NCI-H1048 (cell line): ENCODE measurements at regions not wholly inside any gene's neighbourhood (a gene's known extent, or its start where the extent isn't known, plus 50 kb on each side); places are given as distances from the start of the nearest gene placed in this dataset.

Experiments used
- DNase-seq: peaks from one replicate; lab custom pipeline; 2025; lab: John Stamatoyannopoulos, UW

GRCh38 chr9:79208791-79209396 lies 362.9 kb upstream of the TLE4 start:
- DNase-seq = no peak

GRCh38 chr9:79210541-79211243 lies 361.1 kb upstream of the TLE4 start:
- DNase-seq = no peak

DNA sequence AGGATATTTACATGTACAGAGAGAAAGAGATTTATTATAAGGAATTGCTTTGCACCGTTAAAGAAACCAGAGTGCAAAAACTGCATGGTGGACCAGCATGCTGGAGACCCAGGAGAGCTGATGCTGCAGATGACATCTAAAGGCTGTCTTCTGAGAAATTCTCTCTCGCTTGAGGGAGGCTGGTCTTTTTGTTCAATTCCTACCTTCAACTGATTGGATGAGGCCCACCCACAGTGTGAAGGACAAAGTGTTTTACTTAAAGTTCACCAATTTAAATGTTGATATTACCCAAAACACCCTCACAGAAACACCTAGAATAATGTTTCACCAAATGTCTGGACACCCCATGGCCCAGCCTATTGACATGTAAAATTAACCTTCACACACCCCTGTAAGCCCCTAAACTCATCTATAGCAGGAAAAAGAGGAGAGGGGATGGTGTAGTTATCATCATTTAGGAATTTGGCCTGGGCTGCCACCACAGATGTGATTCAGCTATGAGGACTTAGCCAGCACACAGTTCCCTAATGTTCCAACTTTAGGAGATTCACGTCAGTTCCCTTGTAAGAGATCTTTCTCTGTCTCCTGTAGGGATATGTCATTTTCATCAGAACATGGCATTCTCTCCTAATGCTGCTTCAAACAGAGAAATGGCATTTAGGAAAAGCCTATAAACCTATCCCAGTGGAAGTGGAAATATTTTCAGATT lies 358.2 kb upstream of the TLE4 start:
- no peak for DNase-seq

DNA sequence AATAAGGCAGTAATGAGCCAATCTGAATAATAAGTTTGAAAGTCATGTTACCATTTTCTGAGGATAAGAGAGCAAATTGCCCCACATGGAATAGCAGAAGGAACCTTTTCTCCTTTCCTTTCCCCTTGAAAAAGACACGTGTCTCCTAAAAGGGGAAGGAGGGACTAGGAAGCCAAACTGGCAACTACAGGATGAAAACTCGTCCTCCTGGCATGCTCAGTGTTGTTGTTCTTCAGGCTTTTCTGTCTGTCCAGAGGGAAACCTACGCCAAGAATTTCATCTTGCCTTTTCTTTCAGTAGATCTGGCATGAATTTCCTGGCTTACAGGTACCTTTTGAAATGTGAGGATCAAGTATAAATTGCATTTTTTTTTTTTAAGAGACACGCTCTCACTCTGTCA lies 355.9 kb upstream of the TLE4 start:
- no peak for DNase-seq

DNA sequence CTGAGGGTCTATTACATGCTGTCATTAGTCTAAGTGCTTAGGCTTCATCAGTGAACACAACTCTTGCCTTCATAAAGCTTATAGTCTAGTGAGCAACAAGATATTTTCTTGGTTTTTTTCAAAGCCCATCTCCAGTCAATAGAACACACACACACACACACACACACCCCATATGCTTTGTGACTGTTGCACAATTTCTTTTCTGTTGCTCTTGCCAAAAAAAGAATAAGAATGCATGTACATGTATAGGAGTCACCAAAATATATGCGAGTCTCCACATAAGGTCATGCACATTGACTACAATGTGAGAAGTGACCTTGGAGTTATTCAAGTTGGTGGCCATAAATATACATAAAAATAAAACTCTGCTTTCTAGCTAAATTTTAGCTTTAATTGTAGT lies 351.5 kb upstream of the TLE4 start:
- no peak for DNase-seq

- DNase-seq = no peak
Measured at GRCh38 chr9:79220666-79221065, 351.1 kb upstream of the TLE4 start.

- DNase-seq = no peak
Measured at GRCh38 chr9:79221084-79221483, 350.7 kb upstream of the TLE4 start.

- no peak for DNase-seq
Measured at GRCh38 chr9:79222483-79222882, 349.3 kb upstream of the TLE4 start.

DNA sequence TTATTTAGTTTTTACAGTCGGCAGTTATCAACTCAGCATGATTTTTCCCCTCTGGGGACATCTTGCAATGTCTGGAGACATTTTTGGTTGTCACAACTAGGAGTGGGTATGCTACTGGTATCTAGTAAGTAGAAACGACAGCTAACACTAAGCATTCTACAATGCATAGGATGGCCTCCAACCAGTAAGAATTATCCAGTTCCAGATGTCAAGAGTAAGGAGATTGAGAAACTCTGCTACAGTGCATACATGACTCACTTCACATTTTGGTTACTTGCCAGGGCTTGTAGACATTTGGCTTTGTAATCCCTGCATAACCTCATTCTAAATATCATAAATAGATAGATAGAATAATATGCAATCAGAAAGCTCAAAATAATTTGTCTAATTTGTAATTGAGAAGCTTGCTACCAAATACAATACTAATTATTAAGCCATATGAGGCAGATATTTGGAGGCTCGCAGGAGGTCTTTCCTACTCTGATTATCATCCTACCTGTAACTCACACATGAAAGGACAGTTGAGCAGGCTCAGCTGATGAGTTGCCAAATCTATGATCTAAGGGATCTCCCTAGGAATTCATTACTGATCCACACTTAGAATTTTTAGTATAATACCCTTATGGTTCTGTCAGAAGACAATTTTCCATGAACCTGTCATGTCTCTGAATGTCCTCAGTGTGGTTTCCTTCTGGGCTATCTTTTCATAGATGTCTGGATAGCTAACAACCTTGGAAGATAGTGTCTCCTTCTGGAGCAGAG lies 346.9 kb upstream of the TLE4 start:
- no peak for DNase-seq

GRCh38 chr9:79233542-79233941 lies 338.2 kb upstream of the TLE4 start:
- DNase-seq = no peak

GRCh38 chr9:79236466-79236865 lies 335.3 kb upstream of the TLE4 start:
- no peak for DNase-seq

GRCh38 chr9:79237861-79238260 lies 333.9 kb upstream of the TLE4 start:
- no peak for DNase-seq

- no peak for DNase-seq
Measured at GRCh38 chr9:79240774-79241173, 331.0 kb upstream of the TLE4 start.

DNA sequence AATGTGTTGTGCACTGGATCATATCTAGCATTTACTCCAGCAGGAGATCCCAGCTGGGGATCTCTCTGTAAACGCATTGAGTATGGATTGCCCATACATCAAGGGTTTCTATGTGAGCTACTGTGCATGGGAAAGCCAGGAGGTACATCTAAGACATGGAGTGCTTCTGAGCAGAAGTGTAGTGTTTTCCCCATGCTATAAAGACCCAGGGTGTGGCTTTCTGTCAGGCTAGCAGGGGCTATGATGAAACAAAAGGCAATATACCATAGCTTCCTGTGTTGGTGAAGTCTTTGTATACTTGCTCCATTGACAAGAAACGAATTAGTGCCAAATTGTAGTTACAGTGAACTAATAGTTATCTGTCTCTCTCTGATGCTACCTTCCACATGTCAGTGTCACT lies 329.3 kb upstream of the TLE4 start:
- no peak for DNase-seq

- no peak for DNase-seq
Measured at GRCh38 chr9:79246170-79246569, 325.6 kb upstream of the TLE4 start.

GRCh38 chr9:79247021-79247420 lies 324.7 kb upstream of the TLE4 start:
- DNase-seq = no peak

DNA sequence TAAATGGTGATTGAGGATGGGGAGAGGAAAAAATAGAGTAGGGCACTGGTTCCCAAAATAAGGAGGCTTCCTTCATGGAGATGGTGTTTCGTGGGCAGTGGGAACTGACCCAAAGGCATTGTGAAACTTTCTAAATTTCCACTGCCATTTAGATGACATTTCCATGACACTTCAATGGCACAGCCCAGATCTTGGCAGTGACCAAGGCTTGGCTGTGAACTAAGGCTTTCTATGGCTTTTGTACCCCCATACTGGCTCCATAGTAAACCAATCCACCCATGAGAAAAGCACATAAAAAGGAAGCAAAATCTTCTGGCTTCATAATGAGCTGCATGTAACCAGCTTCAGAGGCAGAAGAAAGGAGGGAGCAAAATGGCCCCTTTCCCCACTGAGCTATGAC lies 321.0 kb upstream of the TLE4 start:
- no peak for DNase-seq

- DNase-seq = no peak
Measured at GRCh38 chr9:79254900-79255650, 316.7 kb upstream of the TLE4 start.

DNA sequence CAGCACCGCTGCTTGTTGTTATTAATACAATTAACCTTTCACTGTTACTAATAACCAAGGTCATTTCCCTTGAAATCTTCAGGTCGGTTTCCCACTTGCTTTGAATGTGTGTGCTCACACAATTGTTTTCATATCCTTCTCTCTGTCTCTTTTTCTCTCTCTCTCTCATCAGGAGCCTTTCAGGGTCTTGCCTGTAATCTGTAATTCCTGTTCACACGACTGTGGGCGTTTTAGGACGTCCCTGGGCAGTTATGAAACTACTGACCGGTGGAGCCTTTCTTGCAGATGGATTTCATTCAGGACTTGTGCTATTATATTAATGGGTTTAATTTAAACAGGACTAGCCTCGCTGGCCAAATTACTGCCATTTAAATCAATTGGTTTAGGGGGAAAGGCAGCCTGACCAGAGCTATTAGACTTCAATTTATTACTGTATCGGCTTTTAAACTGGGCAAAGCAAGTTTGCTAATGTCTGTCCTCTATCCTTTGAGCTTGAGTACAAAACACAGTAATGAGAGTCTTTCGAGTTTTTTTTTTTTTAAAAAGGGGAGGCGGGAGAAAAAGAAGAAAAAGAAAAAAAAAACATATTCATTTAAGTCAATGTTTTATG lies 316.0 kb upstream of the TLE4 start:
- no peak for DNase-seq

GRCh38 chr9:79256691-79257213 lies 315.0 kb upstream of the TLE4 start:
- peak; percentile 70 for DNase-seq

GRCh38 chr9:79257228-79257781 lies 314.5 kb upstream of the TLE4 start:
- no peak for DNase-seq
